Kidney (tissue), 13 donors: ENCODE measurements at regions not wholly inside any gene's neighbourhood (a gene's known extent, or its start where the extent isn't known, plus 50 kb on each side); places are given as distances from the start of the nearest gene placed in this dataset.

Experiments
- DNase-seq, 5 donors: peaks; one replicate each; pipeline ENCODE4 v3.0.0-alpha.2; 2013 to 2020
- FAIRE-seq: peaks from 2 replicates; lab custom pipeline; 2012; peaks lifted over from hg19 to GRCh38; lab: Jason Lieb, UNC
- H3K27ac ChIP-seq, 2 donors: one replicate each; pipeline ENCODE4 v1.7.0; 2013; ENCODE audit warnings: low read depth in 2 of 2, low read length in 2 of 2, inconsistent platforms in 1 of 2
- H3K27me3 ChIP-seq: one replicate; pipeline ENCODE4 v1.7.1; 2013; ENCODE audit warnings: low read length, inconsistent platforms; ENCODE audit not compliant: control insufficient read depth, insufficient read depth
- H3K36me3 ChIP-seq, 3 donors: one replicate each; pipeline versions ENCODE4 v1.7.0 to v1.7.1; 2013; ENCODE audit warnings: low read length in 3 of 3, control low read depth in 1 of 3, inconsistent platforms in 1 of 3; ENCODE audit not compliant: insufficient read depth in 3 of 3, control insufficient read depth in 2 of 3
- H3K4me1 ChIP-seq, 3 donors: one replicate each; pipeline versions ENCODE4 v1.7.0 to v1.7.1; 2013; ENCODE audit warnings: low read length in 3 of 3, inconsistent platforms in 1 of 3, low read depth in 1 of 3; ENCODE audit not compliant: control insufficient read depth in 2 of 3, insufficient read depth in 2 of 3
- H3K4me3 ChIP-seq, 3 donors: one replicate each; pipeline versions ENCODE4 v1.7.0 to v1.8.1; 2013; ENCODE audit warnings: low read length in 3 of 3, control low read depth in 1 of 3, inconsistent platforms in 1 of 3
- H3K9ac ChIP-seq, 3 donors: one replicate each; pipeline versions ENCODE4 v1.7.0 to v1.7.1; 2013; ENCODE audit warnings: low read length in 3 of 3, control low read depth in 1 of 3, inconsistent platforms in 1 of 3
- H3K9me3 ChIP-seq, 3 donors: one replicate each; pipeline versions ENCODE4 v1.7.0 to v1.7.1; 2013; ENCODE audit warnings: low read length in 3 of 3, control low read depth in 1 of 3, inconsistent platforms in 1 of 3; ENCODE audit not compliant: control insufficient read depth in 2 of 3, insufficient read depth in 1 of 3
- CTCF ChIP-seq: IDR thresholded peaks from 3 replicates; pipeline ENCODE4 v1.5.1; 2012; ENCODE audit warnings: mild to moderate bottlenecking, moderate library complexity, borderline replicate concordance; ENCODE audit not compliant: insufficient read depth; ENCODE audit errors: extremely low read depth
- intact Hi-C: fragments of 100-400 bp; cut with DNase I; formaldehyde crosslinking; loops from one replicate; pipeline ENCODE4 v1.11.1; 2022
- donor health status: control.
- donor health status: control.
- donor health status: control.
- donor health status: control.
- donor health status: control.
- donor health status: DM: yes; HTN: yes; CAD: no.
- donor health status: Normal renal cell carcinoma (clear cell type).

- FAIRE-seq (no peak), DNase-seq (no peak)
- Histone ChIP-seq H3K4me1 (no peaks in the 10 kb centered on the region), H3K36me3 (no peaks in the 10 kb centered on the region), H3K27ac (no peak overlapping the region), H3K9me3 (no peaks in the 10 kb centered on the region), H3K9ac (no peak overlapping the region), H3K27me3 (no peaks in the 10 kb centered on the region), H3K4me3 (no peak overlapping the region)
- TF ChIP-seq CTCF: no peak
- intact Hi-C loops: no loop called here
These were observed 423.5 kb upstream of the OR4E1 start for GRCh38 chr14:22097072-22097471.

- no peaks in the 10 kb centered on the region for H3K9me3 ChIP-seq
- intact Hi-C loops: no loop called here
- H3K27ac ChIP-seq: no peak overlapping the region
These were observed 422.9 kb upstream of the OR4E1 start for GRCh38 chr14:22096514-22096895.

DNA sequence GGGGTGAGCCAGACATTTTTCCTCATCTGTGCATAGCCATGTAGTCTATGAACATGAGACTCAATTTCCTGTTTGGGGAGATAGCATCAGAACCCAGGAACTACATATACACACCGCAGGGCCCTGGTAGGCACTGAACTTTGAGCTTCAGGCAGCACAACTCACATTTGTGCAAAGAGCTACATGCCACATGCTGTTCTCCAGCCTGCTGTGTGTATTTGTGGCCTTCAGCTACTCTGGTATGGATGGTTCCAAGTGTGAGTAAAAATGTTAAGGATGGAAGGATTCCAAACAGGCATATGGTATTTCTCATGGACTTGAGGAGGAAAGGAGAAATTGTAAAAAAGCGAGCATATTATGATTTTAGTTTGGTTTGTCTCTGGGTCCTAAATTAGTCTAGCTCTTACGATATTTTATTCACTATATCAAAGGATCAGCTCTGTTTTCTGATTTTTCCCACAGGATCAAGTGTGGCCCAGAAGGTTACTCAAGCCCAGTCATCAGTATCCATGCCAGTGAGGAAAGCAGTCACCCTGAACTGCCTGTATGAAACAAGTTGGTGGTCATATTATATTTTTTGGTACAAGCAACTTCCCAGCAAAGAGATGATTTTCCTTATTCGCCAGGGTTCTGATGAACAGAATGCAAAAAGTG lies 422.4 kb upstream of the OR4E1 start:
- H3K4me1 ChIP-seq: no peaks in the 10 kb centered on the region
- H3K9me3 ChIP-seq: no peaks in the 10 kb centered on the region
- peak in 2 of 5 donors; percentile 34 to 83 for DNase-seq
- H3K36me3 ChIP-seq: no peaks in the 10 kb centered on the region
- H3K27ac ChIP-seq: no peak overlapping the region
- H3K27me3 ChIP-seq: no peaks in the 10 kb centered on the region
- intact Hi-C loops: no loop called here
- no peak for FAIRE-seq
- H3K4me3 ChIP-seq: no peak overlapping the region
- no peak for TF ChIP-seq CTCF
- no peak overlapping the region for H3K9ac ChIP-seq

More at GRCh38 chr14:22096514-22096895, 422.9 kb upstream of the OR4E1 start:
- Histone ChIP-seq H3K27me3 (no peaks in the 10 kb centered on the region), H3K4me1 (no peaks in the 10 kb centered on the region), H3K9ac (no peak overlapping the region), H3K36me3 (no peaks in the 10 kb centered on the region), H3K4me3 (no peak overlapping the region)
- DNase-seq (no peak), FAIRE-seq (no peak)
- TF ChIP-seq CTCF: no peak

GRCh38 chr14:22089940-22090339 lies 416.3 kb upstream of the OR4E1 start:
- TF ChIP-seq CTCF: no peak
- Histone ChIP-seq H3K9me3 (no peaks in the 10 kb centered on the region), H3K27me3 (no peaks in the 10 kb centered on the region), H3K27ac (no peak overlapping the region), H3K4me1 (no peaks in the 10 kb centered on the region), H3K4me3 (no peak overlapping the region), H3K36me3 (no peaks in the 10 kb centered on the region), H3K9ac (no peak overlapping the region)
- no peak for DNase-seq
- FAIRE-seq: no peak
- intact Hi-C loops: no loop called here
